ENCODE measurements at regions not wholly inside any gene's neighbourhood (a gene's known extent, or its start where the extent isn't known, plus 50 kb on each side); places are given as distances from the start of the nearest gene placed in this dataset.

DNA sequence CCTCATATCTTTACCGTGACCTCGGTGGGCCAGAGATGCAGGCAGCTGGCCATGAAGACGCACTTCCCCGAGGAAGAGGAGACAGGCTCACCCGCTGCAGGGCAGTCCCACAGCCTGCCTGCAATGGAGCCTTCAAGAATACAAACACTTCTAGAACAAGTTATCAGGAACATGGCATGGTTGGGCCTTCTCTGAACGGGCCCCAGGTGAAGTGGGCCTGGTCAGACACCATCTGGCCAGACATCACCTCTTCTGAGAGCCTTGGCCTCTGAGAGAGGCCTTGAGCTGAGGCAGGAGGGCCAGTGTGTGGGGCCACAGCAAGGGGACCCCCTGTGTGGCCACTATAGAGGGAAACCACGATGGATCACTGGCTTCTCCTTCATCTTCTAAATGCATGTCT is 112.4 kb upstream of the GDF10 start:
- Histone ChIP-seq H3K27ac (replicated peaks) (no peak overlapping the region), H3K4me3 (no peak overlapping the region), H3K36me3 (no peaks in the 10 kb centered on the region), H3K27me3 (ENCODE audit: low read depth) (no peaks in the 10 kb centered on the region), H3K4me1 (no peaks in the 10 kb centered on the region), H3K9me3 (replicated peaks) (no peaks in the 10 kb centered on the region)
- intact Hi-C loops (cut with micrococcal nuclease): no loop called here
- TF ChIP-seq CTCF (IDR thresholded peaks at IDR 0.05; ENCODE audit: borderline replicate concordance): no peak
- DNase-seq: no peak

GRCh38 chr10:47188156-47188555 is 111.8 kb upstream of the GDF10 start:
- Histone ChIP-seq H3K27me3 (ENCODE audit: low read depth) (no peaks in the 10 kb centered on the region), H3K27ac (replicated peaks) (no peak overlapping the region), H3K36me3 (no peaks in the 10 kb centered on the region), H3K4me1 (no peaks in the 10 kb centered on the region), H3K9me3 (replicated peaks) (no peaks in the 10 kb centered on the region), H3K4me3 (no peak overlapping the region)
- TF ChIP-seq CTCF (IDR thresholded peaks at IDR 0.05; ENCODE audit: borderline replicate concordance): no peak
- no peak for DNase-seq
- intact Hi-C loops (cut with micrococcal nuclease): no loop called here

GRCh38 chr10:47189802-47190201 is 110.2 kb upstream of the GDF10 start:
- no peak for TF ChIP-seq CTCF (IDR thresholded peaks at IDR 0.05; ENCODE audit: borderline replicate concordance)
- Histone ChIP-seq H3K4me1 (no peaks in the 10 kb centered on the region), H3K9me3 (replicated peaks) (no peaks in the 10 kb centered on the region), H3K4me3 (no peak overlapping the region), H3K36me3 (no peaks in the 10 kb centered on the region), H3K27ac (replicated peaks) (no peak overlapping the region), H3K27me3 (ENCODE audit: low read depth) (peaks cover 6% of the 10 kb centered on the region)
- intact Hi-C loops (cut with micrococcal nuclease): no loop called here
- no peak for DNase-seq

- Histone ChIP-seq H3K4me3 (no peak overlapping the region), H3K9me3 (replicated peaks) (no peaks in the 10 kb centered on the region), H3K27me3 (ENCODE audit: low read depth) (peaks cover 6% of the 10 kb centered on the region), H3K27ac (replicated peaks) (no peak overlapping the region), H3K36me3 (no peaks in the 10 kb centered on the region), H3K4me1 (no peaks in the 10 kb centered on the region)
- intact Hi-C loops (cut with micrococcal nuclease): no loop called here
- no peak for TF ChIP-seq CTCF (IDR thresholded peaks at IDR 0.05; ENCODE audit: borderline replicate concordance)
- DNase-seq: no peak
Observed at GRCh38 chr10:47190301-47190700, 109.7 kb upstream of the GDF10 start.

- TF ChIP-seq CTCF (IDR thresholded peaks at IDR 0.05; ENCODE audit: borderline replicate concordance): no peak
- Histone ChIP-seq H3K4me3 (no peak overlapping the region), H3K27ac (replicated peaks) (no peak overlapping the region), H3K27me3 (ENCODE audit: low read depth) (peaks cover 6% of the 10 kb centered on the region), H3K36me3 (no peaks in the 10 kb centered on the region), H3K4me1 (no peaks in the 10 kb centered on the region), H3K9me3 (replicated peaks) (no peaks in the 10 kb centered on the region)
- intact Hi-C loops (cut with micrococcal nuclease): no loop called here
- DNase-seq: no peak
Observed at GRCh38 chr10:47190802-47191450, 109.1 kb upstream of the GDF10 start.

Measured in left ventricle myocardium inferior (tissue), 1 donor.